ENCODE measurements at regions not wholly inside any gene's neighbourhood (a gene's known extent, or its start where the extent isn't known, plus 50 kb on each side); places are given as distances from the start of the nearest gene placed in this dataset.

DNA sequence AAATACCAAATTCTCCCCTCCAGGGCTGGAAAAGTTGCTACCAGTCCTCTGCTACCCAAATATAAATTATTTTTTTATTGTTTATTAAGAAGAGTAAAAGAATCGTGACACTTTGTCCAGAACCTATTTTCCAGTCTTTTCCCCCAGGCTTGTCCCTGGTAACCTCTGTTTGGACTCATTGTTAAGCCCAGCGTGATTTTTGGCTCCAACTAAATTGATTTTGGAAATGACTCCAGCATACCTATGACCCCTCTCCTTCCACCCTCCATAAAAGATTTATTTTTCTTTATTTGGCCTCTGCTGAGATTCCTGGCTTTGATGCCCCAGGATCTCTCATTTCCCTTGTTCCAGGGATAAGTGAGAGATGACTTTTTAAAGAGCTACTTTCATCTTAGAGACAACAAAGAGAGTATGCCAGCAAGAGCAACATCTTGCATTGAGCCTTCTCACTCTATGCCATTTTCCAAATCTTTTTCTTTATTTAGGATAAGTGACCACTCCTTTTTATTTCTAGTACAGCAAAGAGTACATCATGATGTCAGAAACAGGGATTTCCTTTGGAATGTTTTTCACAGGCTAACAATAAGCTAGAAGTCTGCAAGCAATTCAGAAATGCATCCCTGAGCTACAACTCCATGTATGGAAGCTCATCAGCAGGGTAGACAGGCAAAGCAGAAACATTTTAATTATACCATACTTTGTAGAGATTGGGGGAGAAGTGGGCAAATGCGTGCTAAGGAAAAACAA, 75.8 kb downstream of the DAD1 start:
- no peak for DNase-seq (ENCODE audit: low spot score)
- intact Hi-C loops (cut with DNase I), result no loop called here
- ATAC-seq, result peak; percentile 79

DNA sequence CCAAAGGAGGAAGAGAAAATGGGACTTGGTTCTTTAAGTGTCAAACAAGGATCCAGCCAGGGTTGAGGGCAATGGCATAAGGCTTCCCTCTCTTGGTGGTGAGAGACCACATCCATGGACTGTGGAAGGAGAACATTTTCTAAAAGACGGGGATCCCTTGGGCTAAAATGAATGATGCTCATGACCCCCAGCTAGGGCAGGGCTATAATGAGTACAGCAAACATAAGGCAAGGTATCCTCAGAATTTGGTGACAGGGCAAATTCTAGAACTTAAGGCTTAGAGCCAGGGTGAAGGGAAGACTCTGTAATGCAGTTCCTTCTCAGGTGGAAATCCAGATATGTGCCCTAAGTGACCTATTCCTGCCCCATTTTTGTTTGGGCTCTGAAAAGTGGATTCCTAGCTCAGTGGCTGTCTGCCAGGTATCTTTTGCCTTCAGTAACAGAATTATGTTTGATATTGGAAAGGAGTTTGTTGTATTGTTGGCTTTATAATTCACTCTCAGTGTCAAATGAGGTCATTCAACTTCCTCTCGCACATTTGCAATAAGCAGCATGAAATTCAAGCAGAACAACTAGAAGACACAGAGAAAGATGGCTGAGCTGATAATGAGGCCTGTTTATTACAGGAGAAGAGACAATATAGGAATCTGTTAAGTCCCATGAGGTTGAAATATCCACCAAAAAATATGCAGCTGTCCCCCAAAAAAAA, 76.8 kb downstream of the DAD1 start:
- intact Hi-C loops (cut with DNase I), result no loop called here
- DNase-seq (ENCODE audit: low spot score), result no peak
- ATAC-seq, result no peak

DNA sequence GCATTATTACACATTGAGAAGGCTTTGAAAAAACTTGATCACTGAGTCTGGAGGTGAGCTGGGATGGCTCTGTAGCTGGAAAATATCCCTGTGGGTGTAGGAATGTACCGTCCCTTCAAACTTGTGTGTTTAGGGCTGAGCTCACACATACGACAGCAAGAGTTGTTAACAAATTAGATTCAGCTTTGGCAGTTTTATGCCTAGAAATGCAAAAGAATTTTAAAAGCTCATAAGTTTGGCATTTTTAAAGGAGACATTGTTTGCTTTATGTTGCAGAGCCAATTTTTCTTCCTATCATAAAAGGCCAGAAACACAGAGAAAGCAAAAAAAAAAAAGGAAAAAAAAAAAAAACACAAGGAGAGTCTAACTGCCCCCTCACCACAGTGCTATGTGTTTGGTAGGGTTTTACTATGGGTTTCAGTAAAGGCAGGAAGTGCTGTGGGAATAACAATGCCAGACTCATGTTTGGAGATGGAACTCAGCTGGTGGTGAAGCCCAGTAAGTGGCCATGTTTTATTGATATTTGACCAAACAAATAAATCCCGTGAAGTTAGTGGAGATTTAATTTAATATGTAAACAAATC, 78.4 kb downstream of the DAD1 start:
- DNase-seq (ENCODE audit: low spot score) (no peak), ATAC-seq (no peak)
- intact Hi-C loops (cut with DNase I), result no loop called here

DNA sequence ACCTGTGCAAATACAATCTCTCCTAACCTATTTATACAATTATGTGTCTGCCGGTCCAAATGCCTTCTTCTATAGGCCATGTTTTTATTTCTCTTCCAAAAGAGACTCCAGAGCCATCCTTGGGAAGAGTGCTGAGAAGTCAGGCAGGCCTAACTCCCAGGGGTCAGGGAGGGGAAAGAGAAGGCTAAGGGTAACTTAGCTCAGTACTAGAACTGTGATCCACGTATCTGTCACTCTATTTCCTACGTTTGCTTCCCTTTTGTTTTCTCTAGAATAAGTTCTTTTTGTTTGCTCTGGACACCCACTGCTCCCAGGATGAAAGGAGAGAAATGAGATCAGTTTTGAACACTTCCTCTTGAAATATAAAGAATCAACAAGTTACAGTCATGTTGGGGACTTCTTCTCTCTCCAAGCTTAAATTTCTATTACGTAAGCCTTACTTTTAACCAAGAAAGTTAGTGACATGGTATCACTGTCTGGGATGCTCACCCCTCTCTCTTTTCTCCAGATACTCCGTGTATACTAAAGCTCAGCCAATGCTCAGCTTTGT, 79.2 kb downstream of the DAD1 start:
- ATAC-seq (no peak), DNase-seq (ENCODE audit: low spot score) (no peak)
- intact Hi-C loops (cut with DNase I), result no loop called here

DNA sequence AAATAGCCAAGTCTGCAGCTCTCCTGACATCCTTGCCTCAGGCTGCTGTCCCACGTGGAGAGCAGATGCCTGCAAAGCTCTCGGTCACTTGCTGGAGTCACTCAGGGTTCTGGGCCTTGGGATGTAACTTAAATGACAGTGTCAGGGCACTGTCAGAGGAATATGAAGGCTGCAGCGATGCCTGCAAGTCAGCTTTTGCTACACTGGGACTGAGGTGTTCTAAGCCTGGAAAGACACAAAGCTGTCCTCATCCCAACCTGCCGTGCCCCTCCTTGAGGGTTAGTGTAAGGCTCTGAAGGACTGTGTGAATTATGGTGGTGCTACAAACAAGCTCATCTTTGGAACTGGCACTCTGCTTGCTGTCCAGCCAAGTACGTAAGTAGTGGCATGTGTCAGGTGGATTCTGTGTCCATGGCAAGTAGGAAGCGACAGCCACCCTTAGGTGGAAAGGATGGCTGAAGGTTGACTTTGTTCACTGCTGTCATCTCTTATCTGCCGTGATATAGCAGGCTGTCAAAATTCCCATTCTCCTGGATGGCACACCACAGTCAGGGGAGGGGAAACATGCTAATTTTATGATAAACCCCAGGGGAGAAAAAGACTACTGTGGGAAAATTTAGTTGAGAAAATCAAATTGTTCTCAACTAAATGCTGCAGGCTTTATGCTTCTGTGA, 79.9 kb downstream of the DAD1 start:
- intact Hi-C loops (cut with DNase I), result no loop called here
- DNase-seq (ENCODE audit: low spot score), result no peak
- no peak for ATAC-seq

DNA sequence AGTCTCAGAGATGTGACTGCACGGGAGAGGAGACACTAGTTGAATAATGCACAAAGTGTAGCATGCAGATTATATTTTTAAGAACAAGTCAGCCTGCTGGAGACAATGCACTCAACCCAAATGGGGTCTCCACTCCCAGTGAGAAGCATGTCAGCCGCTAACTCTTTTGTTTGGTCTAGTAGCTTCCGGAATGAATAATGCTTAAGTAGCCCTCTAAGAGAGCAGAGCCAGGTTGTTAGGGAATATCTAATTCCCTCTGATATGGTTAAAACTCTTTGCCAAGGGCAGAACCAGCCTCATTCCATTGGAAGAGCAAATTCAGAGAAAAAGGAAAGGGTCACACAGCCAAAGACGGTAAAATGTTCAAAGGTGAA, 80.4 kb downstream of the DAD1 start:
- intact Hi-C loops (cut with DNase I), result no loop called here
- ATAC-seq, result no peak
- no peak for DNase-seq (ENCODE audit: low spot score)

DNA sequence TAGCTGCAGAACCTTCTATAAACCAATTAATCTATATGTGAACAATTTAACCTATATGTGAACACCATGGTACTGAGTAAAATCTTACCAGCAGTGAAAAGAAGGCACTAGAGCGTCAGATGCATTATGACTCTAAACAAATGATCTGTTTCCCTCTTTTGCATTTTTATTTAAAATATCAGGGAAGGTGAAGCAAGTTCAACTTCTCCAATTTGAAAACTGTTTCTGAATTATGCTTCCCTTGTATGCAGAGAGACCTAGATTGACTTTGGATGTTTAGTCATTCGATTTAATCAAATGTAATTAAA, 80.9 kb downstream of the DAD1 start:
- ATAC-seq, result no peak
- intact Hi-C loops (cut with DNase I), result no loop called here
- DNase-seq (ENCODE audit: low spot score), result no peak

DNA sequence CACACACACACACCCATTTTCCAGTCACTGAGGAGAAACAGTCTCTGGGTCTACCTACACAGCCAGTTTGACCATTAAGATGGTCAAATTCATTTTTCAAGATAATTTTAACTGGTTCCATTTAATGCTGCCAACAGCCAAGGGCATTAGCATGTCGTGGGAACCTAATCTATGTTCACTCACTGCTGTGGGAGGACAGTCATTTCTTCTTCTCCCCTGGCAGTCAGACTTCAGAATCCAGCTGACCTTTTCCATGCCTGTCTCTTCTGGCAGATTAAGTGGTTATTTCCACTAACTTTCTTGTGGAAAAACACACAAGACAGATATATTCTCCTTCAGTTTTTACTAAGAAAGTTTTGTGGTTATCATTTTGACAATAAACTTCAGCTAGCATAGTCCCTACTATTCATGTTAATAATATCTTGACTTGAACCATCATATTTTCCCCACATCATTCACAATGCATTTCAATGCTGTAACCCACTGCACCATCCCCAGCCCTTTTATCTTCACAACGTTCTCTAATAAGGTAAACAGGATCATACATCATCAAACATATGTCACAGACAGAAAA, 82.2 kb downstream of the DAD1 start:
- ATAC-seq, result no peak
- no peak for DNase-seq (ENCODE audit: low spot score)
- intact Hi-C loops (cut with DNase I), result no loop called here

DNA sequence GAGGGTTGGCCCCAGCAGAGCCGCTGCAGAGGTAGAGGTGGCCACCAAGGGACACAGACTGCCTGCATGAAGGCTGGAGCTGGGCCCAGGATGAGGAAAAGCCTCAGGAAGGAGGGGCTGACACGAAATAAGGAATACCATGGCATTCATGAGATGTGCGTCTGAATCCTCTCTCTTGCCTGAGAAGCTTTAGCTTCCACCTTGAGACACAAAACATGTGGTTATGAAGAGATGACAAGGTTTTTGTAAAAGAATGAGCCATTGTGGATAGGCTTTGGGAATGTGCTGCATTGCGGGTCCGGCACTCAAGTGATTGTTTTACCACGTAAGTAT, 82.7 kb downstream of the DAD1 start:
- no peak for ATAC-seq
- intact Hi-C loops (cut with DNase I), result no loop called here

DNA sequence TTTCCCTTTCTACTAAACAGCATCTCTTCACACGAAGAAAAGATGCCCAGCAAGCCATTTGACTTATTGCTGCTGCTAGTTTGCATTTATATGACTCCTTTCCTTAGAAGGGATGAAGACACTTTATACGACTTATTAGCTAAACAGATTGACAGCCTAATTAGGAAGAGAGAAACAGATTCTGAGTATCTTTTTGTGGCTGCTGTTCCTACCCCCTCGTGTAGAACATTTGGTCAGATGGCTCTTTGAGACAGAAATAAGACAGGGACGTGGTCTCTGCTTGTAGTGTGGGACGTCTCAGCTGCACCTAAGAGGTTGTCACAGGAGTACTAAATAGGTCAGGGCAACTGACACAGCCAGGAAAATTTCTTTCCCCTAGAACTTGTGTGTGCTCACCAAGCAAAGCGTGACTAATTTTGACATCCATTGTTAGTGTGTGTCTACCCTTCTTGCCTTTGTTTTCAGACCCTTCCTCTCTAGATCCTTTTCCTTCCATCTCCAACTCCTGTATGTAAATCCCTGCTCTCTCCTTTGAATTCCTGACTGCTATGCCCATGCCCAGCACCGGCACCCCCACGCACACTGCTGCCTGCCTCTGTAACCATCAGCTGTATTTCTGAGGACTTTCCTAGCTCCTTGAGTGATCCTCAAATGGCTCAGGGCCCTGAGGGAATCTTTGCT, 83.2 kb downstream of the DAD1 start:
- DNase-seq (ENCODE audit: low spot score) (no peak), ATAC-seq (no peak)
- intact Hi-C loops (cut with DNase I), result no loop called here

More for the DNA sequence above, 82.7 kb downstream of the DAD1 start:
- DNase-seq (ENCODE audit: low spot score), result no peak

DNA sequence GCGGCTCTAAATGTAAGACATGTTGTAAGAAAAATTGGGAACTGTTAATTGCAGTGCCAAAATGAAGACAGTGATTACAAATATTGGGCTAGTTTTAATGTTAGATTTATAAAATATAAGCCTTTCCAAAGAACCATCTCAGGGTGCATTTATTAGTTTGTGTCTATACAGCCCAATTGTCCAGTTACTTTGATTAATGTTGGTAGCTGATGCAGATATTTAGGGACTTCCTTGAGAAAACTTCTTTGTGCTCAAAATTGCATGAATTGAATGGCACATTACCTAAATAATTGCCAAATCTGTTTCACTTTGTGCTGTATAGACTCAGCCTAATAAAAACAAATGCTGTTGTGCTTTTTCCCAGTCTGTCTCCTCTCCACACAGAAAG, 83.7 kb downstream of the DAD1 start:
- DNase-seq (ENCODE audit: low spot score) (no peak), ATAC-seq (no peak)
- intact Hi-C loops (cut with DNase I), result no loop called here

DNA sequence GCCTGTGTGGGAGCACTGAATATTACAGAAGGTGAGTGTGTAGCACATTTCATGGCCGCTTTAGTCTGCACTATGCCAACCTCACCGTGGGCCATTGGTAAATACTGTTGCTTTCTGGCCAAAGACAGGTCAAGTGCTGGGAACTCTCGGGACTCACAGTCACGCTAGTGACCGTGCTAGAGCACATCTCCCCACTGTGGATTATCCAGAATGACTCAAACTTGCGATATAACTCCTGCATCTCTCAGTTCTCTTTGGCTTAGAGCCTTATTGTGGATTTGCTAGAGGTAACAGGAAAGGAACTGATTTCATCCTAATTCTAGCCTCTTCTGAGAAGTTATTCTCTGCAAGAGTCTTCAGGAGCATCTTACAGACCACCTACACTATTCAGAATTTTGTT, 86.5 kb downstream of the DAD1 start:
- intact Hi-C loops (cut with DNase I), result no loop called here
- DNase-seq (ENCODE audit: low spot score), result no peak
- peak; percentile 25 for ATAC-seq

DNA sequence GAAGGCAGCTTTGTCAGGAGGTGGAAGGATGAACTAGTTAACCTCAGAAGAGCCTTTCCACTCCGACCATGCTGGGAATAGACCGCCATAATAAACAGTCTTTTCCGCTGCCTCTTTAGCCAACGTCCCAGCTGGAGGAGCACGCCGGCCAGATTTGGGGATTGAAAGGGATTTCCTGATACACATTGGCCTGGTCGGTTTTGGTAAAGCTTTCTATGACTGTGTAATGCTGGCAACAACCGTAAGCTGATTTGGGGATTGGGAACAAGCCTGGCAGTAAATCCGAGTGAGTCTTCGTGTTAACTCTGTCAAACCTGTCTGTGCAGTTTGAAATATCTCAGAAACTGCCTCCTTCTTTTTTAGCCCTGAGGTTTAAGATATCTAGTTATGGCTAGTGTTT, 87.0 kb downstream of the DAD1 start:
- intact Hi-C loops (cut with DNase I), result no loop called here
- DNase-seq (ENCODE audit: low spot score) (no peak), ATAC-seq (peak; percentile 68)

DNA sequence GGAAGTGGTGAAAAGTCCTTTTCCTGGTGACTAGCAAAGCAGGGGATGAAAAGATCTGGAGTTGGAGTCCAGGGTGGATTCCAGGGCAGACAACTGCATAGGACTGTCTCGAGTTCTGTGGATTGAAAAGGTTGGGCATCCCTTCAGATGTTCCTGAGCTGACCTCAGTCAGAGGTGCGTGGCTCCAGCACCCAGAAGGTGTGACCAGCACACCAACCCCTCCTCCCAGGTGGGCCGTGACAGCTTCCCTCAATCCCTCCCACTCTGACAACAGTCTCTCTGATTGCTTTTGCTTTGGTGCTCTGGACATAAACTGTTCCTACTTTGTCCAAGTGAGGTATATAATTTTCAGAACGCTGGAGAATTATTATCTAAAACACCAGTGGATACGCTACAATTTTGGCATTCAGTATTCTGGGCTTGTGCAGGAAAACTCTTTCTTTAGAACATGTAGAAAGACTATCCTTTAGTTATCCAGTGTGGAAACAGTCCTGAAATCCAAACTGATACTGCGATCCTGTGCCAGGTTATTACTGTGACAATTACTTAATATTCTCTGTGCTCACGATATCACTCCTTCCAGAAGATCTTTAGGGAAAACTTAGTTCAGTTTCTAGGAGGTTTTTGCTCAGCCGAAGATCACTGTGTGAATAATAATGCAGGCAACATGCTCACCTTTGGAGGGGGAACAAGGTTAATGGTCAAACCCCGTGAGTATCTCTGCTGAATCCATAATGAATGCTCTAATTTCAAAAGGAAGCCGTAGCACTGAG, 87.9 kb downstream of the DAD1 start:
- peak; percentile 69 for ATAC-seq

DNA sequence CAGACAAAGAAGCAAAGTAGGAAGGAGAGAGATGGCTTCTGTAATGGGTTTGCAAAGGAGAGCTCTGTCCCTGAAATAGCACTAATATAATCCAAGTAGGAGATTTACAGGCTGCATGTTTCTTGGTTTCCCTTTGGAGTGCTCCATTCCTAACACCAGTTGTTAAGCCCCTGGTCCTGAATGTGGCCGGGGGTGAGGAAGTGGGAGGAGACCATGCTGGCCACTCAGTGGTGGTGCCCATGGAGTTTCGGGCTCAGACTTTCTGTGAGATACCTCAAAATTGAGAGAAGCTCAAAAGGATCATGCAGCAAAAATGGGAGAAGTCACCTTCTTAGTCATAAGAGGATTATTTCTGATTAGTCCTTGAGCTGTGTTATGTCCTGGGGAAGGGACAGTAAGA, 88.5 kb downstream of the DAD1 start:
- DNase-seq (ENCODE audit: low spot score), result no peak
- intact Hi-C loops (cut with DNase I), result no loop called here
- ATAC-seq, result no peak

More for the DNA sequence above, 87.9 kb downstream of the DAD1 start:
- DNase-seq (ENCODE audit: low spot score), result no peak
- intact Hi-C loops (cut with DNase I), result no loop called here

DNA sequence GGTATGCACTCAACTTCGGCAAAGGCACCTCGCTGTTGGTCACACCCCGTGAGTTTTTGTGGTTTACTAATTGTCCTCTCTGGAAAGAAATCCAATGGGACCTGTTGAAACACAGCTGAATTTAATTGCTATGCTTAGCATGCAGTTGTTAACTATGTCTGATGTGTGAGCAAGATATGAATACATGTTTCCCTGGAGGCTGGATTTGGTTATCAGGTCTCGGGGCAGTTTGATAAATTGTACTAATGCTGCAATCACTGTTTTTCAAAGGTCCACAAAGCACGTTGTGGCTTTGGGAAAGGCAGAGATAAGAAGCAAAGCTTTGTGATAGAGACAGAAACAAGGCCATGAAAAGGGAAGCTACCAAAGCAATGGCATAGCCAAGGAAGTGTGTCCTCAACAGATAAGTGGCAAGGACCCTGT, 91.3 kb downstream of the DAD1 start:
- ATAC-seq (no peak), DNase-seq (ENCODE audit: low spot score) (no peak)
- intact Hi-C loops (cut with DNase I), result no loop called here

DNA sequence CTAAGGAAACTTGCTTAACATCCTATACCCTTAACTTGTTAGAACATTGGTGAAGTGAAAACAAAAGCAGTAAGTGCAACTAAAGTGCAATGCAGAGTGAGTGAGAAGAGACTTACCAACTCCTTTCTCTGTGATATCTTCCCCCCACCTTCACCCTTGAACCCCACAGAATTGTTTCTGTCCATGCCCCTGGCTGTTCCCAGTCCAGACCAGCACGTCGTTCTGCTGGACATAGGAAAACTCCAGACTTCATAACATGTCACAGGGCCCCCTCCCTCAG, 91.9 kb downstream of the DAD1 start:
- DNase-seq (ENCODE audit: low spot score) (no peak), ATAC-seq (no peak)
- intact Hi-C loops (cut with DNase I), result no loop called here

DNA sequence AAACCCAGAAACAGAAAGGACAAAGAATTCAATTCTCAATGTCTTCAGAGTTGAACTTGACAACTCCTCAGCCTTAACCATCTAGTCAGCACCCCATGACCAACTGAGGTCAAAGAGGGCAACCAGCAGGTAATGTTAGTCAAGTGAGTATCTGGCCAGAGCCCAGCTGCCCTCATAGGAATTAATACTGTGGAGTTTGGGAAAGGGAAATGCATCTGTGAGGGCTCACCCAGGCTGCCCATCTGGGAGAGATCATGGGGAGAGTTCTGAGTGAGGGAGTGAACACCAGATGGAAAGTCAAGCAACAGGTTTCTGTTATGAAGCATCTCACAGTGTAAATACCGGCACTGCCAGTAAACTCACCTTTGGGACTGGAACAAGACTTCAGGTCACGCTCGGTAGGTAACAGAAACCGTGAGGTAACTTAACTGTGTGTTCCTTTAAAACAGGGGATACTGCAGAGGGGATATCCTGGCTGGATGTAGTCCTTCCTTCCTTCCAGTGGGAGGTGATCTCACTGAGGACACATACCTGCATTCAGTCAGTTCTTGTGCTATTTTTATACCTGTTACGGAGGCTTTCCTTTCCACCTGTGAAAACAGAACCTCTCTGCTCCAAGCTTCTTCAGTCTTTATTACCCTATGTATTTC, 94.4 kb downstream of the DAD1 start:
- ATAC-seq (no peak), DNase-seq (ENCODE audit: low spot score) (no peak)
- intact Hi-C loops (cut with DNase I), result no loop called here
